ENCODE measurements at regions not wholly inside any gene's neighbourhood (a gene's known extent, or its start where the extent isn't known, plus 50 kb on each side); places are given as distances from the start of the nearest gene placed in this dataset.

GRCh38 chr2:550860-551567 lies 126.2 kb downstream of the TMEM18 start:
- no peak for DNase-seq (ENCODE audit: low read depth in 3 of 3)

GRCh38 chr2:545711-546650 lies 131.2 kb downstream of the TMEM18 start:
- no peak for DNase-seq (ENCODE audit: low read depth in 3 of 3)

- DNase-seq (ENCODE audit: low read depth in 3 of 3) = no peak
These were observed 132.0 kb downstream of the TMEM18 start for GRCh38 chr2:545228-545627.

- DNase-seq (ENCODE audit: low read depth in 3 of 3) = no peak
These were observed 138.6 kb downstream of the TMEM18 start for GRCh38 chr2:538646-539045.

- no peak for DNase-seq (ENCODE audit: low read depth in 3 of 3)
These were observed 142.0 kb downstream of the TMEM18 start for GRCh38 chr2:535222-535621.

- DNase-seq (ENCODE audit: low read depth in 3 of 3) = no peak
These were observed 147.4 kb downstream of the TMEM18 start for GRCh38 chr2:529852-530251.

GRCh38 chr2:529424-529823 lies 147.8 kb downstream of the TMEM18 start:
- DNase-seq (ENCODE audit: low read depth in 3 of 3) = no peak

- no peak for DNase-seq (ENCODE audit: low read depth in 3 of 3)
These were observed 149.6 kb downstream of the TMEM18 start for GRCh38 chr2:527581-527980.

GRCh38 chr2:526918-527317 lies 150.3 kb downstream of the TMEM18 start:
- DNase-seq (ENCODE audit: low read depth in 3 of 3) = no peak

GRCh38 chr2:525611-526010 lies 151.6 kb downstream of the TMEM18 start:
- DNase-seq (ENCODE audit: low read depth in 3 of 3) = no peak

- no peak for DNase-seq (ENCODE audit: low read depth in 3 of 3)
These were observed 152.2 kb downstream of the TMEM18 start for GRCh38 chr2:525021-525420.

GRCh38 chr2:524442-524841 lies 152.8 kb downstream of the TMEM18 start:
- no peak for DNase-seq (ENCODE audit: low read depth in 3 of 3)

- no peak for DNase-seq (ENCODE audit: low read depth in 3 of 3)
These were observed 153.4 kb downstream of the TMEM18 start for GRCh38 chr2:523698-524270.

GRCh38 chr2:522776-523175 lies 154.4 kb downstream of the TMEM18 start:
- DNase-seq (ENCODE audit: low read depth in 3 of 3) = no peak

GRCh38 chr2:521853-522530 lies 155.2 kb downstream of the TMEM18 start:
- DNase-seq (ENCODE audit: low read depth in 3 of 3) = no peak

GRCh38 chr2:520663-521340 lies 156.4 kb downstream of the TMEM18 start:
- no peak for DNase-seq (ENCODE audit: low read depth in 3 of 3)

- DNase-seq (ENCODE audit: low read depth in 3 of 3) = no peak
These were observed 160.3 kb downstream of the TMEM18 start for GRCh38 chr2:516944-517343.

GRCh38 chr2:516131-516530 lies 161.1 kb downstream of the TMEM18 start:
- no peak for DNase-seq (ENCODE audit: low read depth in 3 of 3)

GRCh38 chr2:515441-516127 lies 161.6 kb downstream of the TMEM18 start:
- no peak for DNase-seq (ENCODE audit: low read depth in 3 of 3)

- DNase-seq (ENCODE audit: low read depth in 3 of 3) = no peak
These were observed 163.1 kb downstream of the TMEM18 start for GRCh38 chr2:513981-514706.

All from stimulated activated CD4-positive, alpha-beta T cell treated with anti-CD3 and anti-CD28 coated beads, TNF-alpha, amount 100 ng/mL, for 24 hours (primary cell).